SKM-1 treated with dmso at 0.1 percent for 144 hours (cell line): ENCODE measurements at regions not wholly inside any gene's neighbourhood (a gene's known extent, or its start where the extent isn't known, plus 50 kb on each side); places are given as distances from the start of the nearest gene placed in this dataset.

Experiments
- DNase-seq: peaks from one replicate; lab custom pipeline; 2025; ENCODE audit not compliant: unreplicated experiment; lab: John Stamatoyannopoulos, UW

DNA sequence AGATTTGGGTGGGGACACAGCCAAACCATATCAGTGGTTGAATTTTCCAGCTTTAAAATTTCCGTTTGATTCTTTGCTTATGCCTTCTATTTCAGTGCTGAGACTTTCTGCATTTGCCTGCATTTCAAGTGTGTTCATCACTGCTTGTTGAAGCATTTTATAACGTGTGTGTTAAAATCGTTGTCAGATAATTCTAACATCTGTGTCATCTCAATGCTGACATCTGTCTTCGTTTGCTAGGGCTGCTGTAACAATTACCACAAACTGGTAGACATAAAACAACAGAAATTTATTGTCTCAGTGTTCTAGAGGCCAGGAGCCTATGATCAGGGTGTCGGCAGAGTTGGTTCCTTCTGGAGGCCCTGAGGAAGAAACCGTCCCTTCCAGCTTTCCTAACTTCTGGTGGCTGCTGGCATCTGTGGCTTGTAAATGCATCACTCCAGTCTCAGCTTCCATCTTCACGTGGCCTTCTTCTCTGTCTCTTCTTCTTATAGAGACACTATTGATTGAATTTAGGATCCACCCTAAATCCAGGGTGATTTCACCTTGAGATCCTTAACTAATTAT lies 71.1 kb upstream of the SDK1 start:
- no peak for DNase-seq

DNA sequence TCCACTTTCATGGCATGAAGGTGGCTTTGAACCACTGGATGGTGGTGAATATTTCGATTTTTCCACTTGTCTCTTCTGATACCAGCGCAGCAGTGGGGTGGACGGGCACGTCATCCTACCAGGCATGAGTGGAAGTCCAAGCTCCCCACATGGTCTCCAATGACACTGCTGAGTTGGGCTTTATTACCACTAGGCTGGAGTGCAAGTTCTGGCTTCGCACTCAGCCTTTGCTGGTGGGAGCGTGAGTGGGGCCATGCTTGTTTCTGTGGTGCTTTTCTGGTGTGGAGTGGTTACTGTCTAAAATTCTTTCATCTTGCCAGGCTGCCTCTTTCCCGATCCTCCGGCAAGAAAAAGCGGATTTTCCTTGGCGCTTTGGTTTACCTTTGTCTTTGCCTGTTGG lies 70.1 kb upstream of the SDK1 start:
- no peak for DNase-seq

DNA sequence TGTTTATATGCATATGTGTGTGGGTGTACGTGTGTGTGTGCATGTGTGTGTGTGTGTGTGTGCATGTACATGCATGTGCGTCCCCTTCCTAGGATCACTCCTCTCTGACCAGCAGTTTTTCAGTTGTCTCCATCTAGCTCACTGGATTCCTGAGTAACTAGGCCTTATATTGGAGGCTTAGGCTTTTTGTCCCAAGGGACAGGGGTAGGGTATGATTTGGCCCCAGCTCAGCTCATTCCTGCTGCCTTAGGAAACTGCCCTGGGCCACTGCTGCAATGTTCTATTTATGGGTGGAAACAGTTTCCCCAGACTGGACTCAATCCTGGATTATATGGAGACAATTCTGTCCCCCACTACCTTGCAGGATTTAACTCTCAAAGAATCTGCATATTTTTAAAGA lies 68.8 kb upstream of the SDK1 start:
- no peak for DNase-seq

DNA sequence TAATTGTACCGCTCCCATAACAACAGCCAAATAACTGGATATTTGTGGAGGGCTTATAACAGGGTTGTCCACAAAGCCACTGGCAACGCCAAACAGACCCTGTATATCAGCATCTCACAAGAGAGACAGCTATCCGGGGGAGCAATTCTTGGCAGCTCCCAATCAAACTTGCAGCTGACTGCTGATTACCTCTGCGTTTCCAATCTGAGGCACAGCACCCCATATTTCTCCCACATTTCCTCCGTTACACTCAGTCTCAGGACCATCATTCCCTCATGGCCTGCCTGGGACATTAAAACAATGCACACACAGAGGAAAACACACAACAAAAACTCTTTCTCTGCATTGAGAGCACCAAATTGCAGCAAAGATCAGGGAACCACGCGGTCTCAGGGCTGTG lies 67.8 kb upstream of the SDK1 start:
- no peak for DNase-seq

DNA sequence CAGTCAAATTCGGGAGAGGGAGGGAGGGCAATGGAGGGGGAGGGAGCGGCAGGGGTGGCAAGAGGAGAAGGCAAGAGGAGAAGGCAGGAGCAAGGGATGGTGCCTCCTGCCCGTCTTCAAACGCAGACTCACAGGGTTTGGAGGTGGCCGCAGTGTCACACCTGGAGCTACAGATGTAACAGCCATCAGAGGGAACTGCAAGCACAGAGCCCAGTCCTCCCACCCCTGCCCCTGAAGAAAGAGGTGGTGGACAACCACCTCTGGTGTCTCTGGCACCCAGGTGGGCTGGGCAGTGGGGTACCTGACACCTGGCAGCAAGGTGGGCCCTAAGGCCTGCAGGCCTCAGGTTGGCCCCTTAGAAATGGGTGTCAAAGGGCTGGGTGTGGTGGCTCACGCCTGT lies 67.0 kb upstream of the SDK1 start:
- no peak for DNase-seq

DNA sequence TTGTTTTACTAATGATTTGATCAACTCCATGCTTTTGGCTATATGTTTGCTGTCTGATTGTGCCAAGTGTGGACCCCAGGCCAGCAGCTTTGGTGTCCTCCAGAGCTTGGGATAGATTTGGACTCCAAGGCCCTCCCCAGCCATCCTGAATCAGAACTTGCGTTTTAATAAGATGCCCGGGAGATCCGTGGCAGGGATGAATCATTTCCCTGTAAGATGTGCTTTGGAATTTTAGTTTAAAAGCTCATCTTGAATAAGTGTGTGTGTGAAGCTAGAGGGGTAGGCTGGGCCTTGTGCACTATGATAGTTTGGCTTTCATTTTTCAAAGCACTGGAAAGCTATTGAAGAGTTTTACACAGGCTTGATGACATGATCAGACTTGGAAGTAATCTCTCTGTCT lies 66.2 kb upstream of the SDK1 start:
- no peak for DNase-seq

DNA sequence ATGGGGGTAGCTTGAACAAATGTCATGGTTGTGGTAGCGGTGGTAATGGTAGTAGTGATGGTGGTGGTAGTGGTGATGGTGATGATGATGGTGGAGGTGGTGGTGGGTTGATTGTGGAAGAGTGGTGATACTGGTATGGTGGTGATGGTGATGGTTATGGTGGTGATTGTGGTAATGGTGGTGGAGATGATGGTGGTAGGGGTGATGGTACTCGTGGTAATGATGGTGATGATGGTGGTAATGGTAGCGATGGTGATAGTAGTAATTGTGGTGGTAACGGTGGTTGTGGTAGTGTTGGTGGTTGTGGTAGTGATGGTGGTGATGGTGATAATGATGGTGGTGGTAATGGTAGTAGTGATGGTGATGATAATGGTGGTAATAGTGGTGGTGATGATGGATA lies 65.7 kb upstream of the SDK1 start:
- no peak for DNase-seq

DNA sequence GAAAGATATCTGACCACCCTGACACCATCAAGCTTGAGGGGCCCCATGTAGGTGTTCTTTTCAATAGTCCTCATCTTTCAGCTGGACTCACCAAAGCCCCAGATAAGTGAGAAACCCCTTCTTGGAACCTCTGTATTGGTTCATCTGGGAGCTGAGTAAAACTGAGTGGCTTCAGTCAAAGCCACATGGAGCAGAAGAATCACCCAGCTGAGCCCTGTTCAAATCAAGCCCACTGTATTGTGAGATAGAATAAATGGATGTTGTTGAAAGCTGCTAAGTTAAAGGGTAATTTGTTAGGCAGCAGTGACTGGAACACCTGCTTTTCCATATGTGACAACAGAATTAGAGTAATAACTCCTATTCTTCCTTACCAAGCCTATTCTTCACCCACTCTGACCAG lies 64.8 kb upstream of the SDK1 start:
- DNase-seq: no peak

DNA sequence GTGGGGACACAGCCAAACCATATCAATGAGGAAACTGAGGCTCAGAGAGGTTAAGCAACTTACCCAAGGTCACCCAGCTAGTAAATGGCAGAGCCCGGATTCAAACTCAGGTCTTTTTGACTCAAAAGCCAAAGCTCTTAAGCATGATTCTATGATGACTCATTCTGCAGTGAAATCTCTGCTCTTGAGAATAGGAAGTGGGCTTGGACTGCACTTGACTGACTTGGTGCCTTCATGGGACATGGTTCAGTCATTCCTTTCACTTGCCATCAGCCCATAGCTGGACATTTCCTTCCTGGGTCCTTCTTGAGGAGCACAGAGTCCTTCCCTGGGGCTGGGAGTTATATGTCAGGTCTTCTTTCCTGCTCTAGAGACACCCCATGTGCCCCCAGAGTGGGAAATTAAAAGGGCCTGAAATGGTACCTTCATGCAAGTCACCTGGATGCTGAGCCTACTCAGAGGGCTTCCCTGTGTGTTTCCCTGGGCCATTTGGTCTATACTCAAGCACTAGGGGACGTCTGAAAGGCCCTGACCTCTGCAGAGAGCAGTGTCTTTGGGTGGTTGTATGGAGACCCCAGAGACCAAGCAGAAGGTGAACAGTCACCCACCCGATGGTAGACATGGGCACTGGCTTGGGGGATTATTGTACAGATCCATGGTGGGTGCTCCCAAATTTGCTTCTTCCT lies 62.4 kb upstream of the SDK1 start:
- no peak for DNase-seq

DNA sequence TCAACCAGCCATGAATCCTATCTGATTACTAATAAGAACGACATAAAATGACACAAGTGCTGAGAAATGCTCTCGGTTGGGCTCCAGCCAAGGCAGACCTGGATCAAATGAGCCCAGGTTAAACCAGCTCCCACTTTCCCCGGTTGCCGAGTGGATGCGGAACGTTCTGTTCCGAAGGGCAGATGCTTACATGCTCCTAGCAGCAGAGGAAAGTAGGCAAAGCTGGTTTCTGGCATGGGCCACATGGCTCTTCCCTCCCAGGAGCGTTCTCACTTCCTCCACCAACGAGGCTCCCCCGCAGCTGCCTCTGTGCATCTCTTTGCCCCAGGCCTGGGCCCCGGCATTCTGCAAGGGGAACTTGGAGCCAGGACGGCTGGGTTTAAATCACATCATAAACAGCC lies 61.8 kb upstream of the SDK1 start:
- DNase-seq: no peak

DNA sequence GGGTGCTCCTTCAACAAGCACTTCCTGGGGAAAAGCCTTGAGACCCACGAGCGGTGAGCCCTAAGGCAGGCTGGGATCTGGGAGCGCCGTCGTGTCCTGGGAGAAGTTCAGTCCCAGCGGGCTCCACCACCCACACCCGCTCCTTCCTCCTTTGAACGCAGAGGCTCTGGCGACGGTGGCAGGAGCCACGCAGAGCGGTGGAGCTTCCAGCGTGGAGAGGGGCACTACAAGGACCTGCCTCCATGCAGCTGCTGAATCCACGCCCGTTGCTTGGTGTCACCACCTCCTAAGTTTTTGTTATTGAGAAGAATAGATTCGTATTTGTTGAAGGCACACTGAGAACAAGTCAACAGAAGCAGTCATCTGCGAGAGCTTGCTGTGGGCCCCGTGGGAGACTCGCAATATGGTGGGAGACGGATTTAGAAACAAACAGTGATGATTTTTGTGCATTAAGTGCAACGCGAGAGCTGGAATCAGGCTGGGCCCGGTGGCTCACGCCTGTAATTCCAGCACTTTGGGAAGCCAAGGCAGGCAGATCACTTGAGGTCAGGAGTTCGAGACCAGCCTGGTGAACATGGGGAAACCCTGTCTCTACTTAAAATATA lies 60.1 kb upstream of the SDK1 start:
- no peak for DNase-seq

DNA sequence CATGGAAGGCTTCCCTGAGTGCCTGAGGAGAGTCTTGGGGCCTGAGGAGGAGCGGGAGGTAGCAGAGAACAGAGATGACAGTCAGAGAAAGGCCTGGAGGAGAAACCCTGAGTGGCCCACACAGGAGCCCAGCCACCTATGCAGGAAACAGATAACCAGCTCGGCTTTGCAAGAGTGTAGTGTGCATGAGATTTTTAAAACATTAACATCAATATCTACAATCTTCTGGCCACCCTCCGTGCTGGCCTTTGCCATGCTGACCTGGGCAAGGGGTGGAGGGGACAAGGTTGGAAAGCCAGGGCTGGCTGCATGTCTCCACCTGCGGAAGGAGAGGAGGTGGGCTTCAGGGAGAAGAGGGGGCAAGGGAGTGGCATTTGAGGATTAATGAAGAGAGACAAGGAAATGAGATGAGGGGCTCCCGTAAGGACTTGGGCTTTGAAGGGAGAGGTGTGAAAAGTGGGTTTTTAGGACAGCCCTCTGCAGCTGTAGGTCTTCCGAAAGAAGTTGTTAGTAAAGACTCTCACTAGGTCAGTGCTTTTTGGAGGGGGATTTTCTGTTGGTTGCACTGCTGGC lies 59.3 kb upstream of the SDK1 start:
- no peak for DNase-seq

DNA sequence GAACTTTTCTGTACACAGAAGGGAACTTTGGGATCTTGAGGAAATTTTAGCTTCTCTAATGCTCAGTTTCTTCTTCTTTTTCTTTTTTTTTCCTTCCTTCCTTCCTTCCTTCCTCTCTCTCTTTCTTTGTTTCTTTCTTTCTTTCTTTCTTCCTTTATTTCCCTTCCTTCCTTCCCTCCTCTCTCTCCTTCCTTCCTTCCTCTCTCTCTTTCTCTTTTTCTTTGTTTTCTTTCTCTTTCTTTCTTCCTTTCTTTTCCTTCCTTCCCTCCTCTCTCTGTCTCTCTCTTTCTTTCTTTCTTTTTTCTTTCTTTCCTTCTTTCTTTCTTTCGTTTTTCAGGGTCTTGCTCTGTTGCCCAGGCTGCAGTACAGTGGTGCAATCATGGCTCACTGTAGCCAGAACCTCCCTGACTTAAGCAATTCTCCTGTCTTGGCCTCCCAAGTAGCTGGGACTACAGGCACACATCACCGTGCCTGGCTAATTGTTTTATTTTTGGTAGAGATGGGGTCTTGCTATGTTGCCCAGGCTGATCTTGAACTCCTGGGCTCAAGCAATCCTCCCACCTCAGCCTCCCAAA lies 58.6 kb upstream of the SDK1 start:
- no peak for DNase-seq

DNA sequence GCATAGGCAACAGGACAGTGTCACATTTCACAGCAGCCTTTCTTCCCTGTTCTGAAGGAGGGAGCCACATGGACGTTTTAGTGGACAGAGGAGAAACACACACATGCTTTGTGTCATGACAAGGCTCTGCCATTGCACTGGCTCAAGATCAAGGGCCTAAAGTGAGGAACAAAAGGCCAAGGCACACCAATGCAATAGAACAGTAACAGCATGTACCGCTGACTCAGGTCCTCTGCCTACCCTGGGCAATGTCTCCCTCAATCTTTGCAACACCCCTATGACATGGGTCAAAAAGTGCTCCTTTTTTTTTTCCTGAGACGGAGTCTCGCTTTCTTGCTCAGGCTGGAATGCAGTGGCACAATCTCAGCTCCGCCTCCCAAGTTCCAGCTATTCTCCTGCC lies 57.8 kb upstream of the SDK1 start:
- DNase-seq: no peak

DNA sequence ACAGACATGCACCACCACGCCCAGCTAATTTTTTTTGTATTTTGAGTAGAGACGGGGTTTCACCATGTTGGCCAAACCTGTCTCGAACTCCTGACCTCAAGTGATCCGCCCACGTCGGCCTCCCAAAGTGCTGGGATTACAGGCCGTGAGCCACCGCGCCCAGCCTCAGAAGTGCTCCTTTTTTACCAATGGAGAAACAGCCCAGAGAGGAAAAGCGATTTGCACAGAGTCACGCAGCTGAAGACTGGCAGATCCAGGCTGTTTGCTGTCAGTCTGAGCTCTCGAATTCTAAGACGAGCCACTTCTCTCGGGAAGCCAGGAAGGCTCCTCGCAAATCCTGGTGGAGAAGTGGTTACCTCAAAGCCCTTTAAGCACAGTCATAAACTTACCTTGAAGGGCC lies 57.4 kb upstream of the SDK1 start:
- DNase-seq: no peak

DNA sequence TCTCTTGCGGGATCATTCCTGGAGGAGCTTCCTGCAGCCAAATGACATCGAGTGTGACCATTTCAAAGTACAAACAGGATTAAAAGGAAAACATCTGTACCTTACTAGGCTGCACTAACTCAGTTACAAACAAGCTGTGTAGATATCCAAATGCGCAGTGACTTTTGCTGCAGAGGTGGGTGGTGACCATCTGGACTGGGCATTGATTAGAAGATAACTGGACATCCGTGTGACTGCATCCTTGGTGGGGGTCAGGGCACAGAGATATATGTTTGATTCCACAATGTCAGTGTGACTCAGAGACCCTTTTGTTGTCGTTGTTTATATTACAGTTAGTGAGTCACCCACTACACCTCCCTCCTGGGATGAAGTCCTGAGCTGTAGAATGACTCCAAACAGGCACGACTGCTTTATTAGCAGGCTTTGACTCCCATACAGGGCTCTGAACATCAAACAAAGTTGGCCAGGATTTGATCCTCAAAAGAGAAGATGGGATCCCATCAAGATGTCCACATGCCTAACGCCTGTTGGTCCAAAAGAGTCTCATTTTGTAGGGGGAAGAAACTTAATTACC lies 56.7 kb upstream of the SDK1 start:
- DNase-seq: no peak

DNA sequence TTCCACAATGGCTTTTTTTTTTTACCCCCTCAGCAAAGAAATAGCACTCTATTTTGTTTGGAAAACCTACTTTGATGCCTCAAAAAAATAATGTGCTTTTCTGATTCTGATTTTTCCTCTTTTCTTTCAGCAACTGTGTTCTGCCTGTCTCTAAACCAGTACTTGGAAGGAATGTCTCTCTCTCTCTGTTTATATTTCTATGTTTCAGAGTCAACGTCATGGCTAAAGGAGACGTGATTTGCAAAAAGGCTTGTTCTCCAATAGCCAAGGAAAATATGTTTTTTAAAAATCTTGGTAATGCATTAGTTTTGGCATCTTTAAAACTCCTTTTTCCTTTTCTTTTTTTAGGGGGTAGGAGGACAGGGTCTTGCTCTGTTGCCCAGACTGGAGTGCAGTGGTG lies 56.0 kb upstream of the SDK1 start:
- no peak for DNase-seq

DNA sequence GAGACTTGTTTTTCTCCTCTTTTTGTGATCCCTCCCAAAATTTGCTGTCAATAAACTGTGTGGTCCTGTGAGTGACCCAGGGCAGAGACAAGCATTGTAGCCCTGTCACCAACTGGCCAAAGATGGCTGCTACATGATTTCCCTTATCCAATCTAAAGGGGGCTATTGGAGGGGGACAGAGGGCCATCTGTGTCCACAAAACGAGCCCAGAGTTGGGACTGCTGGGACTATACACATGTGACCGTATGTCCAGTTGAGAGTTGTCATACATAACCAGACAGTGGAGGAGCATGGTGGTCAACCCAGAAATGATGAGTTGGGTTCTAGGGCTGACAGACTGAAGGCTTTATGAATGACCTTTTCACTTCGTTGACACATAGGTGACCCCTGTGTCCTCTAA lies 55.3 kb upstream of the SDK1 start:
- no peak for DNase-seq

DNA sequence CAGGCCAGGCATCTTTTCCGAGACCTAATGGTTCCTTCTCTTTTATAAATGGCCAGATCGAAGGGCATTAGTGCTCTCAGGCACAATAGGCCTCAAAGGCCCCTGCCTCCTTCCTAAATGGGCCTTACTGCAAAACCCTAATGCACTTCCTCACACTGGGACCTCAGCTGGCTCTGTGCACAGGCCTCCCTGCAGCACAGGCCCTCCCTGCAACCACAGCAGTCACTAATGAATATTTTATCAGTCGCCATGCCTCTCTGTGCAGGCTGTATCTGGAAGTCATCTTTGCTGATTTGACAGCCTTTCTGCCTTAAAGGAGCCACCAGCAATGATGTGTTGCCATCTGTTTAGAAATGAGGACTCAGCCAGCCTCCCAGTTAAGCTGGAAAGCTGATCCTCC lies 54.9 kb upstream of the SDK1 start:
- no peak for DNase-seq

DNA sequence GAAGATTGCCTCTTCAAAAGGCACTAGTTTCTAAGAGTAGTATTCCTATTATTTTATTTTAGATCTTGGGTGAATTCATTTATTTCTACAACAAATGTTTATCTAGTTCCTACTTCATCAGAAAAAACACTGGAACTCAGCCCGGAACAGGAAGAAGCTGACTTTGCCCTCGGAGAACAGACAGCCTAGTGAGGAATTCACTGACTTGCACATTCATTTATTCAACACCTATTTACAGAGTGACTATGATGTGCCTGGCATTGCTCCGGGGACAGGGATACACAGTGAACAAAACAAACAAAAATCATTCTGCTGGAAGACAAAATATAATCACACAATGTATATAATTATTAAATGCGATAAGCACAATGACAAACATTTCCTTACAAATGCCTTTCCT lies 54.4 kb upstream of the SDK1 start:
- no peak for DNase-seq

DNA sequence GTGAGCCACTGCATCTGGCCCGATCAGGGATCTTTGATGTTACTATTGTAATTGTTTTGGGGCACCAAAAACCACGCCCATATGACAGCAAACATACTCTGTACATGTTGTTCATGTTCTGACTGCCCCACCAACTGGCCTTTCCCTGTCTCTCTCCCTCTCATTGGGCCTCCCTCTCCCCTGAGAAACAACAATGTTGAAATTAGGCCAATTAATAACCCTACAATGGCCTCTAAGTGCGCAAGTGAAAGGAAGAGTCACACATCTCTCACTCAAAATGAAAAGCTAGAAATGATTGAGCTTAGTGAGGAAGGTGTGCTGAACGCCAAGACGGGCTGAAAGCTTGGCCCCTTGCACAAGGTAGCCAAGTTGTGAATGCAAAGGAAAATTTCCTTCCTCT lies 50.3 kb upstream of the SDK1 start:
- DNase-seq: no peak
